Breast epithelium (tissue), 4 donors: ENCODE measurements at regions not wholly inside any gene's neighbourhood (a gene's known extent, or its start where the extent isn't known, plus 50 kb on each side); places are given as distances from the start of the nearest gene placed in this dataset.

Experiments used
- DNase-seq, 2 donors: peaks; one replicate each; pipeline ENCODE4 v3.0.0-alpha.2; 2019; ENCODE audit warnings: low spot score in 2 of 2
- H3K27ac ChIP-seq, 2 donors: fragments of 200-600 bp; sonication (generic) in 1 of 2; one replicate each; pipeline ENCODE4 v1.5.1; 2016 to 2019; ENCODE audit warnings: mild to moderate bottlenecking in 1 of 2
- H3K27me3 ChIP-seq, 2 donors: fragments of 200-600 bp; sonication (generic) in 1 of 2; one replicate each; pipeline versions ENCODE4 v1.5.1 to v1.6.0; 2017 to 2019; ENCODE audit warnings: control low read depth in 1 of 2, mild to moderate bottlenecking in 1 of 2
- H3K36me3 ChIP-seq: fragments of 200-600 bp; one replicate; pipeline ENCODE4 v1.5.1; 2019
- H3K4me1 ChIP-seq, 2 donors: fragments of 200-600 bp; sonication (generic); one replicate each; pipeline ENCODE4 v1.5.1; 2016 to 2019; ENCODE audit warnings: control low read depth in 1 of 2
- H3K4me3 ChIP-seq, 3 donors: fragments of 200-600 bp; sonication (generic); 1 replicate in 2 of 3; 2 replicates in 1 of 3; pipeline ENCODE4 v1.5.1; 2016 to 2019; ENCODE audit warnings: mild to moderate bottlenecking in 3 of 3, moderate library complexity in 2 of 3
- H3K9me3 ChIP-seq, 2 donors: fragments of 200-600 bp; sonication (generic) in 1 of 2; one replicate each; pipeline ENCODE4 v1.5.1; 2016 to 2019; ENCODE audit warnings: control low read depth in 1 of 2
- POLR2A ChIP-seq: fragments of 450-650 bp; IDR thresholded peaks from one replicate; pipeline ENCODE4 v1.6.1; 2016; ENCODE audit warnings: antibody characterized with exemption, mild to moderate bottlenecking, moderate library complexity
- POLR2AphosphoS5 ChIP-seq, 3 donors: sonication (generic); formaldehyde crosslinking; IDR thresholded peaks; one replicate each; pipeline ENCODE4 v1.6.1; 2017; ENCODE audit warnings: antibody characterized with exemption in 3 of 3
- intact Hi-C: fragments of 100-400 bp; cut with DNase I; formaldehyde crosslinking; loops from one replicate; pipeline ENCODE4 v1.15.1; 2023; ENCODE audit warnings: low total_unique reads
- TF ChIP-seq, protein P1 (sequence below), 3 donors: fragments of 450-650 bp; IDR thresholded peaks; one replicate each; pipeline ENCODE4 v1.5.1; 2016 to 2017; ENCODE audit warnings: antibody characterized with exemption in 3 of 3, mild to moderate bottlenecking in 3 of 3, moderate library complexity in 3 of 3

DNA sequence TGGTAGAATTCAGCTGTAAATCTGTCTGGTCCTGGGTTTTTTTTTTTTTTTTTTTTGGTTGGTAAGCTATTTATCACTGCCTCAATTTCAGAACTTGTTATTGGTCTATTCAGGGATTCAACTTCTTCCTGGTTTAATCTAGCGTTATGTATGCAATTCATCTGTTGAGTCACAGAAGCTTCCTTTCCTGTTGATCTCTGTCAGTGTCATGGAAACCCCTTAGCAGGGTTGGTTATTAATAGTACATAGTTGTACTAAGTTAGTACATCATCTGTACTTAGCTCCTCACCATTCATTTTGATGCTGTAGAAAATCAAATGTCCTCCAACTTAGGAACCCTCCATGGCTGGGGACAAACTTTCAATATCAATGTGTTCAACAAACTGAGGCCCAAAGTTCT is 51.0 kb upstream of the BARHL2 start:
- TF ChIP-seq, protein P1, sequence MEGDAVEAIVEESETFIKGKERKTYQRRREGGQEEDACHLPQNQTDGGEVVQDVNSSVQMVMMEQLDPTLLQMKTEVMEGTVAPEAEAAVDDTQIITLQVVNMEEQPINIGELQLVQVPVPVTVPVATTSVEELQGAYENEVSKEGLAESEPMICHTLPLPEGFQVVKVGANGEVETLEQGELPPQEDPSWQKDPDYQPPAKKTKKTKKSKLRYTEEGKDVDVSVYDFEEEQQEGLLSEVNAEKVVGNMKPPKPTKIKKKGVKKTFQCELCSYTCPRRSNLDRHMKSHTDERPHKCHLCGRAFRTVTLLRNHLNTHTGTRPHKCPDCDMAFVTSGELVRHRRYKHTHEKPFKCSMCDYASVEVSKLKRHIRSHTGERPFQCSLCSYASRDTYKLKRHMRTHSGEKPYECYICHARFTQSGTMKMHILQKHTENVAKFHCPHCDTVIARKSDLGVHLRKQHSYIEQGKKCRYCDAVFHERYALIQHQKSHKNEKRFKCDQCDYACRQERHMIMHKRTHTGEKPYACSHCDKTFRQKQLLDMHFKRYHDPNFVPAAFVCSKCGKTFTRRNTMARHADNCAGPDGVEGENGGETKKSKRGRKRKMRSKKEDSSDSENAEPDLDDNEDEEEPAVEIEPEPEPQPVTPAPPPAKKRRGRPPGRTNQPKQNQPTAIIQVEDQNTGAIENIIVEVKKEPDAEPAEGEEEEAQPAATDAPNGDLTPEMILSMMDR (IDR thresholded peaks at IDR 0.05) = no peak
- TF ChIP-seq POLR2AphosphoS5 (IDR thresholded peaks at IDR 0.05) (no peak), POLR2A (no peak)
- intact Hi-C loops = no loop called here
- no peak for DNase-seq
- Histone ChIP-seq H3K27me3 (no peaks in the 10 kb centered on the region), H3K4me1 (no peaks in the 10 kb centered on the region), H3K36me3 (no peaks in the 10 kb centered on the region), H3K9me3 (no peaks in the 10 kb centered on the region), H3K4me3 (no peak overlapping the region), H3K27ac (no peak overlapping the region)
